ENCODE measurements at regions not wholly inside any gene's neighbourhood (a gene's known extent, or its start where the extent isn't known, plus 50 kb on each side); places are given as distances from the start of the nearest gene placed in this dataset.

DNA sequence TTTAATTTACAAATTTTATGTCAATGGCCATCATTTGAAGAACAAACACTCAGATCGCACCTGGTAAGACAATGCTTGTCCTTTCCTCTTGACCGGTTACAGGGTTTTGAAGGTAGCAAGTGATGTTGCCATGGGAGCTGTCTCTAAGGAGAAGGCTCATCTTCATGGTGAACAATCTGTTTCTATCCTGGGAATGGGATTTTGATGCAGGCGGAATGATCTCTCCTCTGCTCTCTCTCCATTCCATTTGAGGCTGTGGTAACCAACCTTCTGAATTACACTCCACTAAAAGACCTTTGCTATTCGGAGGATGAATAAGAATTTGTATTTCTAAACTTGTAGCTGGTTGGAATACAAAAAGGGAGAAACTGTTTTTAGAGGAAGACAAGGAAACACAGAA lies 57.9 kb upstream of the SLC5A9 start:
- no peak for DNase-seq

- no peak for DNase-seq
These were observed 61.9 kb upstream of the SLC5A9 start for GRCh38 chr1:48160486-48161132.

DNA sequence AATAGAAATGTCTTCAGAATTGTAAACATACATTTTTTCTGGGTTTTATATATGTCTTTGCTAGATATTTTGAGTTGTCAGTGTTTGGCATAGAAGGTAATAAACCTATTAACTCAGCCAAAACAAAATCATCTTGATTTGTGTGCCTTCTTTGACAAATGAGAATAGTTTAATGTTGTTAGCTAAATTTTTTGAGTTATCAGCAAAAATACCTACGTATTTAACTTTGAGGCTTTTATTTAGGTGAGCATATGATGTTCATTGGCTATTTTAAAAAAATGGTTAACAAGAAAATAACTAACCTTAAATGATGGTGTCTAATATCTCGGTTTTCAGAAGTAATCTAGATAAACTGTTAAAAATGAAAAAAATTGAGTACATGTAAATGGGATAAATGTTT lies 83.2 kb upstream of the SLC5A9 start:
- no peak for DNase-seq

- DNase-seq, result no peak
These were observed 94.5 kb upstream of the SLC5A9 start for GRCh38 chr1:48127735-48128685.

- no peak for DNase-seq
These were observed 98.9 kb upstream of the SLC5A9 start for GRCh38 chr1:48123647-48124046.

GRCh38 chr1:48121955-48122354 lies 100.6 kb upstream of the SLC5A9 start:
- no peak for DNase-seq

DNA sequence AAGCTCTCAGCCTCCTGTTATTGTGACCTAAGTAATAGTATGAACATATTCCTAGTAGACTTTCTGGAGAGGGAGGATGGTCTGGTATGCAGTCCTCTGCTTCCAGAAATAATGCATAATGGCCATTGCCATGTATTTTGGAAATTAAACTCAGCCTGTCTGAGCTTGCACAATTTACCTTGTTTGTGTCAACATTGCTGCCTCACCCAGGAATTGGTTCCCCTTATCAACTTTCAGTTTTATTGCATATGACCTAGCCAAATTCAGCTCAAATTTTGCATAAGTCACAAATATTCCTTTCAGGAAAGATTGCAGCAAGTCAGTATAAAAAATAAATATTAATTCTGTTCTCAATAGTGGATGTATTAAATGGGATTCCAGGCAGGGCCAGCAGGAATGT lies 101.9 kb upstream of the SLC5A9 start:
- DNase-seq, result no peak

DNA sequence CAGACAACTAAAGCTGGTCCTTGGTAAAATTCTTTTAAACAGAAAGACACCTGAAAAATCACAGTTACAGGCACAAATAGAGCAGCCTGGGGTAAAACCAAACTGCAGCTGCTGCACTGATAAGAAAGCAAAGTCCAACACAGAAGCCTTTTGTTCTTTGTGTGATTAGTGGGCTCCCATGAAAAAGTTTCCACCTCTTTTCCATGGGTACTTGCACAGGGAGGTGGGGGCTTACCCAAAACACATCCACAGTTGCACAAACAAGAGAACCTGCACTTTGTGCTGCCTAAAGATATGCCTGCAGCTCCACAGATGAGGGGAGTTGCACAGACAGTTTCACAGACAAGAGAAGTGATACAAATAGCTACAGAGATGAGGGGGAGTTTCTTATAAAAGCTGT lies 106.7 kb upstream of the SLC5A9 start:
- no peak for DNase-seq

- DNase-seq, result no peak
These were observed 107.7 kb upstream of the SLC5A9 start for GRCh38 chr1:48114596-48115382.

- no peak for DNase-seq
These were observed 112.3 kb upstream of the TRABD2B start for GRCh38 chr1:48109390-48110013.

- no peak for DNase-seq
These were observed 110.3 kb upstream of the TRABD2B start for GRCh38 chr1:48107516-48107915.

GRCh38 chr1:48106049-48106448 lies 108.9 kb upstream of the TRABD2B start:
- DNase-seq, result no peak

DNA sequence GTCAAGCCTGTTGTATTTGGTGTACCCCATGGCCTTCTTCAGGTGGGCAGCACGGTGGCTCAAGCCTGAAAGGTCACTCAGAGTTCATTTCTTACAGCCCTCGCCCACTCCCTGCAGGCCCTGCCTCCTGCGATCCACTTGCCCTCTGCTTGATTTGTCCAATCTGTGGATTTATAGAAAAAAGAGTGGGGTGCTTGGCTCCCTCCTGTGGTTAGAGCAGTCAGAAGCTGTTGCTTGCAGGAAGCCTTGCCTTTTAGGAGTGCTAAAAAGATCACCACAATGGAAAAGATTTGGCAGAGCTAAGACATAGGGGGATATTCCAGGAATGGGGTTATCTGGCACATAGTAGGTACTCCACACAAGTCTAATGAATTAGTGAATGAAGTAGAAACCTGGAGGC lies 108.0 kb upstream of the TRABD2B start:
- DNase-seq, result no peak

- DNase-seq, result no peak
These were observed 106.3 kb upstream of the TRABD2B start for GRCh38 chr1:48103495-48103894.

GRCh38 chr1:48102766-48103165 lies 105.6 kb upstream of the TRABD2B start:
- DNase-seq, result no peak

- DNase-seq, result no peak
These were observed 102.0 kb upstream of the TRABD2B start for GRCh38 chr1:48099072-48099773.

DNA sequence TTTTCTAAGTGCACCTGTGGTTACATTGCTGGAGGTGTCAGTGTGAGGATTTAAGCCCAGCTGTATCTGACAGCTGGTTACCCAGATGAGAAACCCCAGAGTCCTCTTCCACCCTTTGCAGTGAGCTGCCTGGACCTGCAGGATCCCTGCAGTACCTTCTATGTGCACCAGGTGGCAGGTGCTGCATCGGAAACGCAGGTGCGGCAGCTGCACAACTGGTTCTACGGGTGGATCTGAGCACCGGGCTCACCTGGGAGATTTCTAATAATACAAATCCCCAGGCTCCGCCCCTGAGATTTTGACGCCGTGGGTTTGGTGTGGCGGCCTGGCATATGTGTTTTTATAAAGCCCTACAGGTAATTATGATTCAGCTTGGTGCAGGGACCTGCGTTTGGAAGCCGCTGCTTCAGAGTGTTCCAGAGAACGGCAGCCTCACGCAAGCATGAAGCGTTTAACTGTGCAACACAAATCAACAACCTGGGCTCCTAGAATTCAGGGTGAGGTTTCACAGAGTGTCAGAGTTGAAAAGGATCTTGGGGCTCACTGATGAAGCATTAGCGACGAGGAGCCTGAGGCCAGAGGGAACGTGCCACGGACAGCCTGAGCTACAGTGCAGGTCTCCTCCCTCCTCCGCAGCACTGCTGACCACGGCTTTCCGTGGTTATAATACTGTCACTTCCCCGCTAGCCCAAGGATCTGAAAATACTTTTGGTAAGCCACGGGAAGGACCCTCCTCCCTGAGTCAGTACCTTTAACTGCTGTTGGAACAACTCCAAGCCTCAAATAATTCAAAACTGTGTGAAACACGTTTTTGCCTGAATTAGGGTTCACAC lies 96.7 kb upstream of the TRABD2B start:
- DNase-seq, result no peak

GRCh38 chr1:48093147-48093546 lies 96.0 kb upstream of the TRABD2B start:
- DNase-seq, result no peak

- no peak for DNase-seq
These were observed 95.2 kb upstream of the TRABD2B start for GRCh38 chr1:48092401-48092800.

- no peak for DNase-seq
These were observed 92.2 kb upstream of the TRABD2B start for GRCh38 chr1:48089356-48089891.

DNA sequence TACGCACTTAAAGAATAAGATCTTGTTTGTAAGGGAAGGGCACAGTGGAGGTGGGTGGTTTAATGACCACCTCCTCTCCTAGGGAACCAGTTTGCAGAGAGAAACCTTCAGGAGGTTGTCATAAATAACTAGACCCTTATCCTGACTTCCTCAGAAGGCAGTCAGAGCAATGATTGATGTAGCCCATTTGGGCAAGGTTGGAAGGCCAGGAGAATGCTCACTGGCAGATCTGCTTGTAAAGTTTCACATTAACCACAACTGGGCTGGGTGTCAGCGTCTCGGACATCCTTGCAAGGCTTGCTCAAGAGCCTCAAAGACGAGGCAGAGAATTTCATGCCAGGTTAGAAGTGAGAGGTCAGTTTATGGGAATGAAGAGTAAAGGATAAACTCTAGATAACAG lies 87.6 kb upstream of the TRABD2B start:
- no peak for DNase-seq
